Activated T-cell treated with anti-CD3 and anti-CD28 coated beads, Interleukin-2, amount 50 U/mL, for 72 hours (primary cell): ENCODE measurements at regions not wholly inside any gene's neighbourhood (a gene's known extent, or its start where the extent isn't known, plus 50 kb on each side); places are given as distances from the start of the nearest gene placed in this dataset.
"Not testable (repeated sequence)": the region's sequence is repeated elsewhere in the genome, so short reads cannot be mapped to it uniquely, and the experiment has no call there.

Source experiments
- ATAC-seq, 2 donors: fragments of 150-1000 bp; cut with Tn5 transposase; replicated peaks in 1 of 2; 2 replicates each; pipeline ENCODE4 v1.10.0; 2021; ENCODE audit warnings: moderate library complexity in 2 of 2, mild to moderate bottlenecking in 1 of 2
- DNase-seq, 2 donors: peaks; one replicate each; pipeline ENCODE4 v3.0.0; 2021 to 2022; ENCODE audit warnings: mixed read lengths in 1 of 2
- H3K27ac Mint-ChIP-seq: one replicate; pipeline ENCODE4 v1.8.0; 2022; ENCODE audit warnings: mild to moderate bottlenecking, moderate library complexity, mixed read lengths
- H3K27me3 Mint-ChIP-seq: one replicate; pipeline ENCODE4 v1.8.0; 2022; ENCODE audit warnings: low read depth, mixed read lengths
- H3K36me3 Mint-ChIP-seq, 2 donors: one replicate each; pipeline ENCODE4 v1.8.0; 2022; ENCODE audit warnings: mixed read lengths in 2 of 2, mild to moderate bottlenecking in 1 of 2; ENCODE audit not compliant: insufficient read depth in 2 of 2
- H3K4me1 Mint-ChIP-seq: one replicate; pipeline ENCODE4 v1.8.0; 2022; ENCODE audit warnings: low read depth, mixed read lengths
- H3K4me3 Mint-ChIP-seq, 2 donors: one replicate each; pipeline ENCODE4 v1.8.0; 2022; ENCODE audit warnings: mild to moderate bottlenecking in 2 of 2, mixed read lengths in 2 of 2, moderate library complexity in 2 of 2
- H3K9me3 Mint-ChIP-seq, 2 donors: one replicate each; pipeline ENCODE4 v1.8.0; 2022; ENCODE audit warnings: mixed read lengths in 2 of 2

DNA sequence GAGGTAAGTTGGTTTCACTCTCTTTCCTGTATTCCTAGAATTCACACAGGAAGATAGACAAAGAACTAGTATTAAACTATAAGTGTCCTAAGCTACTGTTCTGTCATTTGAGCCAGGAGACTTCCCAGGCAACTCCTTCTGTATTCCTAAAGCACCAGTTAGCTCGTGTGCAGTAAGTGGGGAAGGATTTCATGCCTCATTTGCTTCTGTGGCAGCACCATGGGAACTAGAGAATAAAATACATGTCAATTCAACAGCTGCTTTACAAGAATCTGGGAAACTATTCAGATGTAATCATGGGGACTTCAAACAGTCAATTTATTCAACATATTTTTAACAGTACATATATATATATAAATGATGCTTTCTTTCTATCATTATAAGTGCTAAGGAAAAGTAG is 762.3 kb downstream of the PRELID2 start:
- H3K36me3 Mint-ChIP-seq = no peaks in the 10 kb centered on the region
- H3K4me1 Mint-ChIP-seq = no peaks in the 10 kb centered on the region
- H3K27ac Mint-ChIP-seq = no peak overlapping the region
- DNase-seq (no peak), ATAC-seq (no peak)
- peaks cover 2 to 4% of the 10 kb centered on the region in 2 donors for H3K9me3 Mint-ChIP-seq
- H3K4me3 Mint-ChIP-seq = no peak overlapping the region
- no peaks in the 10 kb centered on the region for H3K27me3 Mint-ChIP-seq

DNA sequence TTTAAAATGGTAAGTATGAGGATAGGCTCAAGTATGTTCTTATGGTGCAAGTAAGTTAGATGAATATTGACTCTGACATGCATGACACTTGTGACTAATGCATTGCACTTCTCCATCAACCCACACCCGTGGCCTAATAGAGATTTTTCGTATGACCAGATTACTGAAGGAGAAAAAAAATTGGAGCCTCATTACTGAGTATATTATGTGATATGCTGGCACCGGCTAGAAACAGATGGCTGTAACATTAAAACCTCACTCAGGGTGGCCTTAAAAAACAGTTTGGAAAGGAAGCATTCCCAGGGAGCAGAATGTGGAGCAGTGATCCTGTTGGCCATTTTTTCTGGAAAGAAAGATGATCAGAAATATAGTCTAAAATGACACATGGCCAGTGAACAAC is 766.4 kb downstream of the PRELID2 start:
- peaks cover 0 to 3% of the 10 kb centered on the region in 2 donors for H3K9me3 Mint-ChIP-seq
- H3K4me3 Mint-ChIP-seq = no peak overlapping the region
- no peak overlapping the region for H3K27ac Mint-ChIP-seq
- no peak for ATAC-seq
- no peak for DNase-seq
- H3K36me3 Mint-ChIP-seq = no peaks in the 10 kb centered on the region
- H3K4me1 Mint-ChIP-seq = no peaks in the 10 kb centered on the region
- H3K27me3 Mint-ChIP-seq = no peaks in the 10 kb centered on the region

DNA sequence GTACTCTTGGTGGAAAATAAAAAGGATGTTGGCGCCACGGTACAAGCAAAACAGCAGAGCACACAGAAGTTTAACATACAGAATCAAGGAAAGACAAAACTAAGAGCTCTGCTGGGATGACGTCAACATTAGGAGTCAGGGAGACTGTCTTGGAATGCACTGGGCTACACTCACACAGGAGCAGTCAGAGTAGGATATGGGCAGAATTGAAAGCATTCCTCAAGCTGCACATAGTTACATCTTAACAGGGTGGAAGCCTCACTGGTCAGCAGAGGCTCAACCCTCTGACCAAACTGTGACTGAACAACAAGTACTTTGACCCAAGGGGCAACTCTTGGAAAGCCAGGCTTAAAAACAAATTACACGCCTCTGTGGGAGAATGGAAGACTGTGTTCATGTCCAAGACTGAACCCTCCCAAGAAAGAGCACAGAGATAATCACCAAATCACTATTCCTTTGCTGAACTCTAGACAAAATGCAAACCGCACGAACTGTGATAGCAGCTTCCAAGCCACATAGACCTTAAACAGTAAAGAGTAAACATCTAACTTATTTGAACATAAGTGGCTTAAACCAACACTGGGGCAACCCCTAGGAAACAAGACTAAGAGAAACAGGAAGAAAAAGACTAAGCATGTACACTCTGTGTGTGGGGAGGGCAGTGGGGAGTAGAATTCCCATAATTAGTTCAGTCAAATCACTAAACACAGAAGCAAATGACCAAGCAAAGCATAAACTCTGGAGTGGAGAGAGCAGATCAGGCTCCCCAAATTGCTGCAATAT is 772.7 kb downstream of the PRELID2 start:
- DNase-seq (no peak), ATAC-seq (no peak)
- Mint-ChIP-seq H3K27me3 (no peaks in the 10 kb centered on the region), H3K36me3 (no peaks in the 10 kb centered on the region), H3K27ac (no peak overlapping the region), H3K4me3 (no peak overlapping the region), H3K9me3 (peaks cover 2 to 9% of the 10 kb centered on the region in 2 donors), H3K4me1 (no peaks in the 10 kb centered on the region)

DNA sequence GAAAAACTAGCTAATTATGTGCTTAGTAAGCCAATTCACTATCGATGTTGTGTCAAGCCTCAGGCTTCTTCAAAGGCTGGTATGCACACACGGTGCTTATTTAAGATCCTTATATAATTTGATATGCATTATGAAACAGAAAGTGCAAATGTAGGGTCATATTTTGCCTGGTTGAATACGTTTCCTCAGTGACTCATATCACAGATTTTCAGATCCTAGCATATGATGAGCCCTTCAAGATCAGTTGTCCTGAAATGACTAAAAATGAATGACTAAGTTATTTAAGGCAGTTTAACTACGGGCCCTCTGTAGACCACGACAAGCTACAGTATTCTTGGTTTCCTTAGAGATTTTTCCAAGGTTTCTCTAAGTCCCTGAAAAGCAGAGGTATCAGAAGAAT is 778.3 kb downstream of the PRELID2 start:
- Mint-ChIP-seq H3K4me3 (no peak overlapping the region), H3K27me3 (no peaks in the 10 kb centered on the region), H3K36me3 (no peaks in the 10 kb centered on the region), H3K27ac (no peak overlapping the region), H3K4me1 (no peaks in the 10 kb centered on the region), H3K9me3 (no peaks in the 10 kb centered on the region)
- ATAC-seq = peak; percentile 73 to 86
- no peak for DNase-seq

DNA sequence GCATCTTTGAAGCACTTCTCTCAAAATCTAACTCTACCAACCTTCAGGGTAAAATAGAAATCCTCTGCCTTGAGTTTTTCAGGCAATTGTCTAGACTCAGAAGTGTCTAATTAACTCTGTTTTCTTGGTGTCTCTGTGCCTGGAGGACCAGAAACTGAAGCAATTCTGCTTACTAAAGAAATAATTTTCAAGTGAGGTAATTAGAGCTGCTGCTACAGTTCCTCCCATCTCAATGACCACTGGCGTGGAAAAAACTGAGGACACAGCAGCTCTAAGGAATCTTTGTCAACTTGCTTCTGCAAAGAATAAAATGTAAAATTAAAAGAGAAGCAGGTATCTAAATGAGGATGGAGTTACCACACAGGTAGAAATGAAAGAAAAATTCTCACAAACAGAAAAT is 785.0 kb downstream of the PRELID2 start:
- Mint-ChIP-seq H3K27ac (no peak overlapping the region), H3K27me3 (no peaks in the 10 kb centered on the region), H3K9me3 (peaks cover 0 to 4% of the 10 kb centered on the region in 2 donors), H3K4me1 (no peaks in the 10 kb centered on the region), H3K4me3 (no peak overlapping the region), H3K36me3 (no peaks in the 10 kb centered on the region)
- DNase-seq = no peak
- no peak for ATAC-seq

DNA sequence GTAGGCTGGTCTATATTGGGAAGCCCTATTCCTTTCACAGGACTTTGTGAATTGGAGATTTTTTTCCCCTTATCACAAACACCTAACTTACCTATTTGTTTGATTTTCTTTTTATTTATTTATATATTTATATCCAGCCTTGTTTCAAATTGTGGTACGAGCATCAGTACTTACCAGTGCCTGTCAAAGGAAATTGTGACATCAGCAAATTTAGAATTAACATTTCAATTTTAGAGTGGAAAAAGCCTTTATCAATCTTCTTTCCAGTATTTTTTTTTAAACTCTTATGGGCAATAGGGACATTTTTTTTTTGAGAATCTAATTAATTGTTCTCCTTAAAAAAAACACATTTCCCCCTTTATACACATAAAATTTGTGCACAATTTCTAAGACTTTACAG is 790.2 kb downstream of the PRELID2 start:
- Mint-ChIP-seq H3K36me3 (peaks cover 0 to 1% of the 10 kb centered on the region in 2 donors), H3K27ac (no peak overlapping the region), H3K4me3 (no peak overlapping the region), H3K4me1 (no peaks in the 10 kb centered on the region), H3K27me3 (no peaks in the 10 kb centered on the region), H3K9me3 (peaks cover 2 to 8% of the 10 kb centered on the region in 2 donors)
- ATAC-seq = no peak
- DNase-seq = no peak

DNA sequence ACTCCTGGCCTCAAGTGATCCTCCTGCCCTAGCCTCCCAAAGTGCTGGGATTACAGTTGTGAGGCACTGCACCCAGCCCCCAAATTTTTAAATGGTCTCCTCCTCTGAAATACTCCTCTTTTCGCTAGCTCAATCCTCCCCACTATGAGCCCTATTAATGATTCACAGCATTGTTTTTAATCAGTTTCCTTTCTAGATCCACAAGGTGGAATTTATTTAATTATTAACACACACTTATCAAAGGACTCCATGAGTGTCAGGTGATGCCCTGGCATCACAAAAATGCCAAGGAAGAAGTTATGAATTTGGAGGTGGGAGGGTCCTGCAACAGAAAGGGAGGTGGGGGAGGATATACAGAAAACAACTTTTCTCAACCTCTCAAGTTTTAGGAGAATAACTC is 806.5 kb downstream of the PRELID2 start:
- ATAC-seq (no peak), DNase-seq (no peak)
- Mint-ChIP-seq H3K27ac (no peak overlapping the region), H3K36me3 (no peaks in the 10 kb centered on the region), H3K4me1 (no peaks in the 10 kb centered on the region), H3K4me3 (no peak overlapping the region), H3K9me3 (peaks cover 3 to 9% of the 10 kb centered on the region in 2 donors), H3K27me3 (no peaks in the 10 kb centered on the region)

DNA sequence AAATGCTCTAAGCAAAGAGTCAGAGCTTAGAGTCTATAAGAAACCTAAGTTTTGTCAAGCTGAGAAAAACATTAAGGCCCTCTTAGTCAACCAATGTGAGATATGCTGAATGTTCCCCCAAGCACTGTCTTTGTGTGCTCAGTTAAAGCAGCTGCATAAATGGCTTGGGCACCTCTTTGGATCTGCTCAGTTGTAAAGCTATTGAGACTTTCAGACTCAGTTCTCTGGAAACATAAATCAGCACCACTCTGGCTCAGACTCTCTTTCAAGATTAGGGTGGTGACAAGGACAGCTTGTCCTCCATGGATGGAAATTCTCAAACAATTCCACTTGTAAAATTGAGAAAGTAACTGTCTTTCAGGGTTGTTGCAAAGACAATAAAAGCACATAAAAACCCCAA is 807.9 kb downstream of the PRELID2 start:
- no peaks in the 10 kb centered on the region for H3K4me1 Mint-ChIP-seq
- no peak overlapping the region for H3K4me3 Mint-ChIP-seq
- no peaks in the 10 kb centered on the region for H3K36me3 Mint-ChIP-seq
- no peaks in the 10 kb centered on the region for H3K27me3 Mint-ChIP-seq
- H3K27ac Mint-ChIP-seq = no peak overlapping the region
- no peak for ATAC-seq
- H3K9me3 Mint-ChIP-seq = peaks cover 3 to 9% of the 10 kb centered on the region in 2 donors
- no peak for DNase-seq

DNA sequence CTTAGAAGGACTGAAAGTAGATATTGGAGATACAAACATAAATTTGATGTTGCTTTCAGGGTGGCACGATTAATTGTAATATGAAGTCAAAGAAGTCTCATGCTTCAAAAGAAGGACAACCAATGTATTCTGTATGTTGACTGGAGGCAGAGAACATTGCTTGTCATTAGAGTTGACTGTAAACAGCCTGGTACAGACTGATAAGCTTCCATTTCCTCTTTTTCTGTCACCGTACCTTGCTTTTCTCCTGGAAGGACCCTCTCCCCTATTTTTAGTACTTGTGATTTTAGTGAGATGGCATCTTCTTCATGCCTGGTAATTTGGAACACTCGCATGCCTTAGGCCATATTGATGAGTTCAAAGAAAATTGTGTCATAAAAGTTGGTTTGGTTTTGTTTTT is 809.4 kb downstream of the PRELID2 start:
- DNase-seq = no peak
- Mint-ChIP-seq H3K27me3 (no peaks in the 10 kb centered on the region), H3K4me1 (no peaks in the 10 kb centered on the region), H3K27ac (no peak overlapping the region), H3K36me3 (no peaks in the 10 kb centered on the region), H3K9me3 (peaks cover 3 to 9% of the 10 kb centered on the region in 2 donors), H3K4me3 (no peak overlapping the region)
- ATAC-seq = no peak

DNA sequence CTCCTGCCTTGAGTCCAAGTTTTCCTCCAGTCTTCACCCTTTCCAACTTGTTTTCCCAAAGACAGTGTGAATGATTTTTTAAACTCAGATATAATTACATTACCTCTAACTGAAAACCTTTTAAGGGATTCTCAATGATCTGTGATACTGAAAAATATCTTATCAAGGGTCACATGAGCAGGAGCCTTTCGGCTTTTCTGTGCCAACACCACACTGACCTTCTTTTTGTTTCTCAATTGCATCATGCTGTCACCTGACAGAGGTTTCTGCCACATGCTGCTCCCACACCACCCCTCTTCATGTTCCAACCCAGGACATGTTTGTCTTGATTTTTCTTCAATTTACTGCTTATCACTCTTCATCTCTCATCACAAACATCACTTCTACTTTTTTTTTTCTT is 820.0 kb downstream of the PRELID2 start:
- H3K36me3 Mint-ChIP-seq = no peaks in the 10 kb centered on the region
- no peak for DNase-seq
- no peak overlapping the region for H3K27ac Mint-ChIP-seq
- peaks cover 5 to 7% of the 10 kb centered on the region in 2 donors for H3K9me3 Mint-ChIP-seq
- no peaks in the 10 kb centered on the region for H3K4me1 Mint-ChIP-seq
- H3K4me3 Mint-ChIP-seq = no peak overlapping the region
- H3K27me3 Mint-ChIP-seq = no peaks in the 10 kb centered on the region
- ATAC-seq = no peak

DNA sequence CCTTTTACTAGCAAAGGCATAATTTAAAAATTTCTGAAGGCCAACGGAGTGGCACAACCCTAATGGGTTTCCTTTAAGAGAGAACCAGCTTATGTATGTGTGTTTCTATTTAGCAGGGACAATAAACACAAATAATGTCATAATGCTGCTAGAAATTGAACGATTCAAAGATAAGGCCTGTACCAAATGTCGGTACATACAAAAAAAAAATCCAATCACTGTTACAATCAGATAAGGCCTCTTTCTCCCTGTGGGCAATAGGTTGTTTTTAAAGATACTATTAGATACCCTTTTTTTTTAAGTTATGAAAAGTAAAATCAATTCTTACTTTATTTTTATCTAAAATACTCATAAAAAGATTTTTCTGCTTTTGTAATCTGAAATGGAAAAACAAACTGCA is 821.0 kb downstream of the PRELID2 start:
- Mint-ChIP-seq H3K4me3 (no peak overlapping the region), H3K27ac (no peak overlapping the region), H3K4me1 (no peaks in the 10 kb centered on the region), H3K27me3 (no peaks in the 10 kb centered on the region), H3K9me3 (peaks cover 6 to 7% of the 10 kb centered on the region in 2 donors), H3K36me3 (no peaks in the 10 kb centered on the region)
- DNase-seq (no peak), ATAC-seq (no peak)

DNA sequence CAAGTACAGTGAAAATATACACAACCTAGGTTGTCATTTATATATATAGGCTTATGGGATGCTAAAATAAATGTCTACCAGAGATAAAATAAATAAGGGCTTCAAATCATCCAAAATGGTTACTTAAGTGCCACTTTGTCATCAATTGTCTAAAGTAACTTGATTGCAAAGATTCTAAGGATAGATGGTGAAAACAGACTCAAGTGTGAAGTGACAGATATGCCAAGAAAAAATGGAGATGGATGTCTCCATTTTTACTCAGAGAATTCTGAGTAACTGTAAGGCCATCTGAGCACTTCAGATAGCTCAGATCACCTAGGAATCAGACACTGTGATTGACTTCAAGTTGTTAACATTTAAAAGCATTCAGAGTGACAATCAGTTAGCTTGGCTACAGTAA is 824.3 kb downstream of the PRELID2 start:
- no peak for ATAC-seq
- peaks cover 3 to 9% of the 10 kb centered on the region in 2 donors for H3K9me3 Mint-ChIP-seq
- no peaks in the 10 kb centered on the region for H3K27me3 Mint-ChIP-seq
- no peak overlapping the region for H3K27ac Mint-ChIP-seq
- no peak overlapping the region for H3K4me3 Mint-ChIP-seq
- no peaks in the 10 kb centered on the region for H3K36me3 Mint-ChIP-seq
- DNase-seq = no peak
- no peaks in the 10 kb centered on the region for H3K4me1 Mint-ChIP-seq

DNA sequence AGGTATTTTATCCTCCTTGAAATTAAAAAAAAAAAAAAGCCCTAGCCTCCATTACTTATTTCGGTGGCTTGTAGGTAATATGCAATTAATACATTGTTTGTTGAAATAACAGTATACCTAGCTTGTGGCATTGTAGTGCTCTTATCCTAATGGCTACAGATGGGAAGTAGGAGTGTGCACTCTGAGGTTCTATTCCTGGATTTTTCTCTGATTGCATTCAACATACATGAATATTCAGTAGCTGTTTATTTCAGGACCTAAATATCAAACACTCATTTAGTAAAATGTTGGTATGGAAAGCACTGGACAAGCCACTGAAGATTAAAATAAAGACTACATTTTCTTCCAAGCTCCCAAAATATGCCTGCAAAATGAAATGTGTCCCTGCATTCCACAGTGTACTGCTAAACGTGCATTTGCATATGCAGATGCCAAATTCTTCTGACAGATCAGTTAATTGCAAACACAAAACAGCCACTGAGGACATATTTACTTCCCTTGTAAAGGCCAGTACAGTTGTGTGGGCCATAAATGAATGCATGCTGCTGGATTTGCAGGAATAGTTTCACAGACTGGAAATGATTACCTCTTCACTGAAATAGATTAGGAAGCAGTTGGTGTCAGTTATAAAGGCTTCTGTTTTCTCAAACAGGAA is 826.1 kb downstream of the PRELID2 start:
- Mint-ChIP-seq H3K27ac (no peak overlapping the region), H3K36me3 (no peaks in the 10 kb centered on the region), H3K9me3 (peaks cover 4 to 6% of the 10 kb centered on the region in 2 donors), H3K4me1 (no peaks in the 10 kb centered on the region), H3K27me3 (no peaks in the 10 kb centered on the region), H3K4me3 (no peak overlapping the region)
- DNase-seq (no peak), ATAC-seq (no peak)

DNA sequence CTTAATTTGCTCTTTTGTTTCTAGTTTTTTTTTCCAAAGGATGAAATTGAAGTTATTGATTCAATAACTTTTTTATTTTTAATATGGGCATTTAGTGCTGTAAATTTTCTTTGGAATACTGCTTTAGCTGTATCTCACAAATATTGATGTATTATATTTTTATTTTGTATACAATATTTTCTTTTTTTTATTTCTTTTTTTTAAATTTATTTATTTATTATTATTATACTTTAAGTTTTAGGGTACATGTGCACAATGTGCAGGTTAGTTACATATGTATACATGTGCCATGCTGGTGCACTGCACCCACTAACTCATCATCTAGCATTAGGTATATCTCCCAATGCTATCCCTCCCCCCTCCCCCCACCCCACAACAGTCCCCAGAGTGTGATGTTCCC is 823.7 kb downstream of the KCTD16 start:
- H3K36me3 Mint-ChIP-seq, H3K27me3 Mint-ChIP-seq, H3K4me1 Mint-ChIP-seq, H3K9me3 Mint-ChIP-seq, H3K4me3 Mint-ChIP-seq, H3K27ac Mint-ChIP-seq, DNase-seq, ATAC-seq: not testable (repeated sequence)
